Thyroid gland (tissue), 4 donors: ENCODE measurements at regions not wholly inside any gene's neighbourhood (a gene's known extent, or its start where the extent isn't known, plus 50 kb on each side); places are given as distances from the start of the nearest gene placed in this dataset.

Source experiments
- CTCF ChIP-seq, 6 experiments: fragments of 200-600 bp in 3 of 6; fragments of 450-650 bp in 3 of 6; sonication (generic) in 3 of 6; IDR thresholded peaks; one replicate each; pipeline ENCODE4 v1.5.1; 2016 to 2019; ENCODE audit warnings: antibody characterized with exemption in 6 of 6, mild to moderate bottlenecking in 2 of 6, inconsistent platforms in 1 of 6, moderate library complexity in 1 of 6
- POLR2A ChIP-seq, 2 donors: fragments of 450-650 bp; IDR thresholded peaks; one replicate each; pipeline ENCODE4 v1.6.1; 2017; ENCODE audit warnings: antibody characterized with exemption in 2 of 2, mild to moderate bottlenecking in 2 of 2, moderate library complexity in 1 of 2

GRCh38 chr19:34309368-34310138 lies 55.2 kb downstream of the GARRE1 start:
- TF ChIP-seq CTCF (IDR thresholded peaks at IDR 0.05) (no peak), POLR2A (IDR thresholded peaks at IDR 0.05) (no peak)
